NCI-H1092 treated with DMSO at 0.1 percent for 48 hours (cell line): ENCODE measurements at regions not wholly inside any gene's neighbourhood (a gene's known extent, or its start where the extent isn't known, plus 50 kb on each side); places are given as distances from the start of the nearest gene placed in this dataset.
"Not testable (repeated sequence)": the region's sequence is repeated elsewhere in the genome, so short reads cannot be mapped to it uniquely, and the experiment has no call there.

Experiments
- DNase-seq: peaks from one replicate; lab custom pipeline; 2025; lab: John Stamatoyannopoulos, UW

- DNase-seq, result no peak
Measured at GRCh38 chr13:104567114-104567513, 1500.9 kb upstream of the SLC10A2 start.

GRCh38 chr13:104565888-104566287 lies 1499.7 kb upstream of the SLC10A2 start:
- no peak for DNase-seq

GRCh38 chr13:104553896-104554295 lies 1487.7 kb upstream of the SLC10A2 start:
- no peak for DNase-seq

GRCh38 chr13:104553186-104553585 lies 1487.0 kb upstream of the SLC10A2 start:
- no peak for DNase-seq

DNA sequence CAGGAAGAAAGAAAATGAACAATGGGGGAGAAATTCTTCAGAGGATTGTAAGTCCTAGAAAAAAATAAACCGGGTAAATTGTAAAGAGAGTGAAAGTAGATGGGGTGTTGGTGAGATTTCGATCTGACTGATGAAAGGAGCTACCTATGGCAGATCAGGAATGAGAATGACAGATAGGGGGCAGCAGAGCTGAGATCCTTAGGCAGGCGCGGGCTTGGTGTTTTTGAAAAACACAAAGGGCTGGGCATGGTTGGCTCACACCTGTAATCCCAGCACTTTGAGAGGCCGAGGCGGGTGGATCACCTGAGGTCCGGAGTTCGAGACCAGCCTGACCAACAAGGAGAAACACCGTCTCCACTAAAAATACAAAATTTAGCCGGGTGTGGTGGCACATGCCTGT lies 1468.6 kb upstream of the SLC10A2 start:
- no peak for DNase-seq

DNA sequence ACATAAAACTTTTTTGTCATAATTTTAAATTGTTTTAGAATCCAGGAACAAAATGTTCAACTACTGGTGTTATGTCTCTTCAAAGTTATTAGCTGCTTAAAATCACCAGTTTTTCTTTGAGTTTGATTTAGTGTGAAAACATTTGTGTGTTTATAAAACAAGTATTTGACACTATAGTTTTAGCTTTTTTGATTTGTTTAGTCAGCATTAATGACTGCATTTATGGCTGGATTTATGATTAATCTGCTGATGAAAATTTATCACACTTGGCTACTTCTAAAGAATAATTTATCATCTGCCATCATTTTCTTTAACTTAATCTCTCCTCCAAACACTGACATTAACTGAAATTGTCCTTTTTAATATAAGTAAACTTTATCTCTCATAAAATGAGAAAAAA lies 1465.9 kb upstream of the SLC10A2 start:
- no peak for DNase-seq

GRCh38 chr13:104530741-104531140 lies 1464.5 kb upstream of the SLC10A2 start:
- DNase-seq, result no peak

GRCh38 chr13:104526561-104526960 lies 1460.3 kb upstream of the SLC10A2 start:
- DNase-seq, result no peak

GRCh38 chr13:104525467-104525866 lies 1459.2 kb upstream of the SLC10A2 start:
- no peak for DNase-seq

- DNase-seq, result no peak
Measured at GRCh38 chr13:104522235-104523072, 1456.2 kb upstream of the SLC10A2 start.

DNA sequence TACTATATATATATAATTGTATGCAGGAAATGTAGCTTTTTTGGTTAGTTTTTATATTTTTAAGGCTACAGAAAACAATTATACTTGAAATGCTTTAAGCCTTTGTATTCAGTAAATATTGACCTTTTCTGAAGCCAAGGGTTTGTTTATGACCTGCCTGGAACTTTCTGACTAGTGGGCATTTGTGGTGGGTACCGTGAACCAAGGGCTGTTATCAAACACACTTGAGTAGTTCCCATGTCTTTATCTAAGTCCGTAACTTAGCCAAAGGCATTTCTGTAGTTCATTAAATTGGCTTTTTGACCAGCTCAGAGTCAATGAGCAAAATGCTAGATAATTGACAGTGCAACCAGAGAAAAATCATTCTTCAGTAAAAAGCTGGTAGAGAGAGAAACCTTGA lies 1444.2 kb upstream of the SLC10A2 start:
- no peak for DNase-seq

GRCh38 chr13:104493502-104493901 lies 1427.3 kb upstream of the SLC10A2 start:
- DNase-seq, result not testable (repeated sequence)

- no peak for DNase-seq
Measured at GRCh38 chr13:104491916-104492315, 1425.7 kb upstream of the SLC10A2 start.

DNA sequence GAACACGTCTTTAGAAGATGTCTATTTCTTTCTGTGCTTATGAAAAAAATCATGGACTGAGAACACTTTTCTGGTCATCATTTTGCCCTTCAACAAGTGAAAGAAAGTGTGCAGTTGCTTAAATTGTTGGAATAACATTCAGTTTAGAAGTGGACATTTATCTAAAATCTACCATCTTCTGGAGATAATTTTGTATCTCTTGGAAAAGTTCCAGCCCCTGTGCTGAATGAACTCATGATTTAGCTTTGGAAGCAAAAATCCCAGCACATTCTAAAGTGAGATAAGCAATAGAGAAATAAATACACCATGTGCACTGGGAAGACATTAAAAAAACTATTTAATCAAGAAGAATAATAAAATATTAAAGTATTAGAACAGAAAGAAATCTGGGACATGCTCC lies 1420.8 kb upstream of the SLC10A2 start:
- no peak for DNase-seq

DNA sequence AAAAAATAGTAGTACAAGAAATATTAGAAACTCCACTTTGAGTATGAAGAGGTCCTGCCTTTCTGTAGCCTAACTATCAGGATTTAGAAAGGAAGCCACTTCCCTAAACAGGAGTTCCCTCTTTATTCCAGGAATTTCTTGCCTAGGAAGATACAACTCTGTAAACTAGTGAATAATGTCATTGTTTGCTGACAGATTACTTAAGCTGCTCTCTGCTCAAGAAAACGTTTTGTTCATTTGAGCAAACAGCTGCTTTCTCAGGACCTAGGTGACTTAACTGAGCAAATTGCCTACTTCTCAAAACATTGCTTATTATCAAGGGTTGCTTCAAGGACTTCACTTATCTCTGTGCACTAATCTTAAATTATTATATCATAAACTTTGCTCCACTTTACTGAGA lies 1419.4 kb upstream of the SLC10A2 start:
- no peak for DNase-seq

DNA sequence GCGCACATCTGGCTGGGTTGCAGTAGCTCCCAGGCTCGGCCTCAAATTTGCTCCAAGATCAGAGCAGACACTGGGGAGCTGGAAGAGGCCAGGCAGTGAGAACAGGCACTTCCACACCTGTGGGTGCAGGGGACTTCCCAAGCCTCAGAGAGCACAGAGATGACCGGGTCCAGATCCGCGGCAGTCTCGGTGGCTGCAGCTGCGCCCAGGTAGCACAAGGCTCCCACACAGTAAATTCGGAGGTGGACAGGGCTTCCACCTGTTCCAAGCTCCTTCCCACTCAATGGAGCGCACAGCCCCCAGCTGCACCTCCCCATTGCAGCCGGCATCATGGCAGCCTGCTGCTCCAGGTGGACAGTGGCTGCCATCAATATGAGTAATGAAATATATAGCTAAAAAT lies 1417.4 kb upstream of the SLC10A2 start:
- DNase-seq, result no peak

GRCh38 chr13:104477261-104477660 lies 1411.0 kb upstream of the SLC10A2 start:
- DNase-seq, result no peak

DNA sequence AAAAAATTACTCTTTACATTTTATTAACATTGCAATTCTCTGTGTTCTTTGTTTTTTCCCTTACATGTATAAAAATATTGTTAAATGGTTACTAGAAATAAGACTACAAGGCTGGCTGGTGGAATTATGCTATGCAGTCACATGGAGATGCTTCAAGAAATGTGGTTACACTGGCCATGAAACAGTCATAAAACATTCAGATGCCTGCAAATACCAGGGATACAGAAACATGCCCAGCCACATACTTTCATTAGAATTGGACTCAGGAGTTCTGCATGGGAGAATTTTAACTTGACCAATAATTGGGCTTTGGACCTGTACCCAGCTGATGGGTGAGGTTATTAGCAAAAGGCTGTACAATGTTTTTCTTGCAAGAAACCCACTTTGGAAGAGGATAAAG lies 1407.7 kb upstream of the SLC10A2 start:
- DNase-seq, result no peak

DNA sequence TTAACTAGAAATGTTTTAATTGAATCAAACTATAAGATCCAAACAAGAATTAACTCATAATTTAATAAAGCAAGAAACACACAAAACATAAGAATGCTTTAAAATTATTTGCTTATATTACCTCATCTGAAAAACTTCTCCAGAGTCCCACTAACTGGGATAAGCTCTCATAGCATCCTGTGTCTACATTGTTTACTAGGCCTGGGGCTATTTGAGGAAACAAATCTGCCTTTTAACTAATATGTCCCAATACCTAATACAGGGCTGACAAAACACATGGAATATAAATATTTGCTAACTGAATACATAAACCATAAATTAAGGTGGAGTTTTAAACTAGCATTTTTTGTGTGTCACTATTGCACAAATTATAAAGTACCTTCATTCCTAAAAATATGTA lies 1399.8 kb upstream of the SLC10A2 start:
- DNase-seq, result no peak

GRCh38 chr13:104461049-104461448 lies 1394.8 kb upstream of the SLC10A2 start:
- no peak for DNase-seq

GRCh38 chr13:104460554-104460953 lies 1394.3 kb upstream of the SLC10A2 start:
- no peak for DNase-seq

DNA sequence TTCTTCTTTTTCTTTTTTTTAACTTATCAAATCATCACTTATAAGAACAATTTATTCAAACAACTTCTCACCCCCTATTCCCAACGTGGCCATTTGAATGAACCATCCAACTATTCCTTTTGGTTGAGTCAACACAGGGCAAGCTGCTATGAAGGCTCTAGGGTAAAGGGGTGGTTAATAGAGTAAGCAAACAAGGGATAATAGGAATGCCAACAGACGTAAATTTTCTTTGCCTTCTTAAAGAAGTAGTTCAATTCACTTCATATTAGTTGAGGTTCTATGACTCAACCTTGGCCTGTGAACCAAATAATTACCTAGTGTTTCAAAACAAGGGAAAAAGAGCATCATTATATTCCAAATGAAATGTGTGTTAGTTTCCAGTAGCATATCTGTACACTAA lies 1383.8 kb upstream of the SLC10A2 start:
- DNase-seq, result no peak

DNA sequence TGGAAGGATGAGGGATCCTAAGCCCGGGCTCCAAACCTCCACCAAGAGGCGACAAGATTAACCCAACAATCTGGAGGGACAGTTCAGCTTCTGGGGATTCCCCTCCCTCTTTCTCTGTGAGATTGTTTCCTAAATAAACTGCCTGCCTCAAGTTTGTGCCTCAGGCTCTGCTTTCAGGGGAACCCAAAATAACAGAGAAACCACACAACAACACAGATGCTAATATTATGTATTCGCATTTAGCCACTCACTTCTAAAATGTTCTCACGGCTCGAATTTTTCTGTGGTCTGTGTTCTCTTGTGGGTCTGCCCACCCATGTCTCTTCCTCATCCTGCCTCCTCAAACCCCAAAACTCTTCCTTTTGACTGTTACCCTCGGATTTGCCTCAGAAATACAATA lies 1381.1 kb upstream of the SLC10A2 start:
- no peak for DNase-seq

DNA sequence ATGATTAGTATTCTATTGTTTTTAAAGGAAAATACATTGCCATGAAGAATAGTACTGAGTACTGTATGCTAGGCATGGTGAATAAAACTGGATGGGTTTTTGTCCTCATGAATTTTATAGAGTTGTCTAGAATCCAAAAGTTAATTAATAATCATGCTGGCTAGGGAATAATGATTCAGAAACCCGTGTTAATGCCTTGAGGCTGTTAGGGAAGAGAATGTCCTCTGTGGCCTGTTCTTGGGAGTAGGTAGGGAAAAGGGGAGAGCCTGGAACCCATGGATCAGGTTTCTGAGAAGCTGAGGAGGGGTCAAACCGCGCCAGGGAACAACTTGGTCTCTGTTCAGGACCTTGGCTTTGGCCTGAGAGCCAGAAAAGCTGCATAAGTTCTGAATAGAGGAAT lies 1376.3 kb upstream of the SLC10A2 start:
- no peak for DNase-seq
